ENCODE measurements at regions not wholly inside any gene's neighbourhood (a gene's known extent, or its start where the extent isn't known, plus 50 kb on each side); places are given as distances from the start of the nearest gene placed in this dataset.

- no peak overlapping the region for H3K4me3 Mint-ChIP-seq
- no peak overlapping the region for H3K27ac ChIP-seq (ENCODE audit: low read depth, low read length)
- peaks cover 14% of the 10 kb centered on the region for H3K36me3 Mint-ChIP-seq (ENCODE audit: low read depth)
- DNase-seq: no peak
- H3K4me1 ChIP-seq (ENCODE audit: control insufficient read depth, insufficient read depth, low read length): no peaks in the 10 kb centered on the region
- no peaks in the 10 kb centered on the region for H3K9me3 ChIP-seq (ENCODE audit: control insufficient read depth, low read length)
- no peak overlapping the region for H3K27ac Mint-ChIP-seq
- 85 to 91% methylated on average over 7 of the region's 7 CpGs for WGBS, 2 experiments (ENCODE audit: insufficient coverage in 1 of 2, insufficient read length in 1 of 2)
- no peaks in the 10 kb centered on the region for H3K27me3 ChIP-seq (ENCODE audit: control insufficient read depth, insufficient read depth, low read length, poor library complexity, severe bottlenecking)
- H3K27me3 Mint-ChIP-seq (ENCODE audit: insufficient read depth): no peaks in the 10 kb centered on the region
- no peaks in the 10 kb centered on the region for H3K4me1 Mint-ChIP-seq
- H3K36me3 ChIP-seq (ENCODE audit: control insufficient read depth, insufficient read depth, low read length): no peaks in the 10 kb centered on the region
- H3K9me3 Mint-ChIP-seq: no peaks in the 10 kb centered on the region
- H3K9ac ChIP-seq (ENCODE audit: extremely low read depth, low read length, poor library complexity, severe bottlenecking): no peak overlapping the region
- TF ChIP-seq, protein P1, sequence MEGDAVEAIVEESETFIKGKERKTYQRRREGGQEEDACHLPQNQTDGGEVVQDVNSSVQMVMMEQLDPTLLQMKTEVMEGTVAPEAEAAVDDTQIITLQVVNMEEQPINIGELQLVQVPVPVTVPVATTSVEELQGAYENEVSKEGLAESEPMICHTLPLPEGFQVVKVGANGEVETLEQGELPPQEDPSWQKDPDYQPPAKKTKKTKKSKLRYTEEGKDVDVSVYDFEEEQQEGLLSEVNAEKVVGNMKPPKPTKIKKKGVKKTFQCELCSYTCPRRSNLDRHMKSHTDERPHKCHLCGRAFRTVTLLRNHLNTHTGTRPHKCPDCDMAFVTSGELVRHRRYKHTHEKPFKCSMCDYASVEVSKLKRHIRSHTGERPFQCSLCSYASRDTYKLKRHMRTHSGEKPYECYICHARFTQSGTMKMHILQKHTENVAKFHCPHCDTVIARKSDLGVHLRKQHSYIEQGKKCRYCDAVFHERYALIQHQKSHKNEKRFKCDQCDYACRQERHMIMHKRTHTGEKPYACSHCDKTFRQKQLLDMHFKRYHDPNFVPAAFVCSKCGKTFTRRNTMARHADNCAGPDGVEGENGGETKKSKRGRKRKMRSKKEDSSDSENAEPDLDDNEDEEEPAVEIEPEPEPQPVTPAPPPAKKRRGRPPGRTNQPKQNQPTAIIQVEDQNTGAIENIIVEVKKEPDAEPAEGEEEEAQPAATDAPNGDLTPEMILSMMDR (conservative IDR thresholded peaks at IDR 0.05): no peak
- no peak overlapping the region for H3K4me3 ChIP-seq (ENCODE audit: low read length)
Observed at GRCh38 chr16:27649021-27649420, 99.1 kb downstream of the KATNIP start.

DNA sequence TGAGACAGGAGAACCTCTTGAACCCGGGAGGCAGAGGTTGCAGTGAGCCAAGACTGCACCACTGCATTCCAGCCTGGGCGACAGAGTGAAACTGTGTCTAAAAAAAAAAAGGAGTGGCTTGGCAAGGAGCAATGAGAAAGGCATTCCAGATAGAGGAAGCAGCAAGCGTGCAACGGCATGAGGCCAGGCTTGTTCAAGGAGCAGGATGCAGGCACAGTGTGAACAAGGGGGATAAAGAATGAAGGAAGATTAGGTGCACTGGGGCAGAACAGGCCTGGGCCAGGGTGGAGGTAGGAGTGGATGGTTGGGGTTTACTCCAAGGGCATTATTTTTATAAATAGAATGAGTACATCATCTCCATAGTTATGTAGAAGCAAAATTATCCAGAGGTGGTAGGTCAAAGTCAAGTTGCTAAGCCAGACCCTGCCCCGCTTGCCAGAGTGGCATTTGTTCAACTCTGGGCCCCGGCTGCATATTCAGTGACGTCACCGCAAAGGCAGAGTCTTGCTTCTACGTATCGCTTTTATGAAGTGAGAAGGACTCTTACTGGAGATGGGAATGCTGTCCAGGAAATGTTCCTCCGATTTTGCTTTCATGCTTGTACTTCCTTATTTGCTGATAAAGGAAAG, 100.2 kb downstream of the KATNIP start:
- Histone ChIP-seq H3K9me3 (ENCODE audit: control insufficient read depth, low read length) (no peaks in the 10 kb centered on the region), H3K9ac (ENCODE audit: extremely low read depth, low read length, poor library complexity, severe bottlenecking) (no peak overlapping the region), H3K4me3 (ENCODE audit: low read length) (no peak overlapping the region), H3K27ac (ENCODE audit: low read depth, low read length) (no peak overlapping the region), H3K4me1 (ENCODE audit: control insufficient read depth, insufficient read depth, low read length) (no peaks in the 10 kb centered on the region), H3K27me3 (ENCODE audit: control insufficient read depth, insufficient read depth, low read length, poor library complexity, severe bottlenecking) (no peaks in the 10 kb centered on the region), H3K36me3 (ENCODE audit: control insufficient read depth, insufficient read depth, low read length) (no peaks in the 10 kb centered on the region)
- no peak overlapping the region for H3K27ac Mint-ChIP-seq
- no peaks in the 10 kb centered on the region for H3K27me3 Mint-ChIP-seq (ENCODE audit: insufficient read depth)
- H3K4me3 Mint-ChIP-seq: no peak overlapping the region
- 95 to 97% methylated on average over 11 of the region's 11 CpGs for WGBS, 2 experiments (ENCODE audit: insufficient coverage in 1 of 2, insufficient read length in 1 of 2)
- peaks cover 16% of the 10 kb centered on the region for H3K36me3 Mint-ChIP-seq (ENCODE audit: low read depth)
- H3K4me1 Mint-ChIP-seq: no peaks in the 10 kb centered on the region
- H3K9me3 Mint-ChIP-seq: no peaks in the 10 kb centered on the region
- TF ChIP-seq, protein P1 (conservative IDR thresholded peaks at IDR 0.05): no peak
- DNase-seq: no peak

DNA sequence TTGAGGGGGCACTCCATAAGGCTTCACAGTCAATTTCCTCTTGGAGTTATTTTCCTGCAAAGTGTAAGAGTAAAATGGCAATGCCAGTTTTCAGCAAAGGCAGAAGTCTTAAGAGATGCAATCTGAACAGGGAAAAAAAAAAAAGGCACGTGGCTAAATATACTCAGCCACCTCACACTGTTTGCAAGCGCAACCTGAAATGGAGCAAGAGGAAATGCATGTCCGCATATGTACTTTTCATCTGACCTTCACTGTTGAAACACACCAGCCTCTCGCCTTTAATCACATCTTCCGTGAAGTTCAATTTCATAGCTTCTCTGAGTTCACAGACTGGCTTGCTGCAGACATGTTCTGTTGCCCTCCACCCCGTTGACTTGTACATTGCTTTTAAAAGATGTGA, 101.4 kb downstream of the KATNIP start:
- DNase-seq: no peak
- TF ChIP-seq, protein P1 (conservative IDR thresholded peaks at IDR 0.05): no peak
- peaks cover 2% of the 10 kb centered on the region for H3K9me3 Mint-ChIP-seq
- no peaks in the 10 kb centered on the region for H3K9me3 ChIP-seq (ENCODE audit: control insufficient read depth, low read length)
- no peaks in the 10 kb centered on the region for H3K4me1 Mint-ChIP-seq
- H3K36me3 ChIP-seq (ENCODE audit: control insufficient read depth, insufficient read depth, low read length): peaks cover 8% of the 10 kb centered on the region
- H3K27ac Mint-ChIP-seq: no peak overlapping the region
- WGBS, 2 experiments (ENCODE audit: insufficient coverage in 1 of 2, insufficient read length in 1 of 2): 89 to 100% methylated on average over 4 to 6 of the region's 6 CpGs
- H3K4me3 ChIP-seq (ENCODE audit: low read length): no peak overlapping the region
- H3K36me3 Mint-ChIP-seq (ENCODE audit: low read depth): peaks cover 26% of the 10 kb centered on the region
- H3K27me3 ChIP-seq (ENCODE audit: control insufficient read depth, insufficient read depth, low read length, poor library complexity, severe bottlenecking): no peaks in the 10 kb centered on the region
- no peaks in the 10 kb centered on the region for H3K27me3 Mint-ChIP-seq (ENCODE audit: insufficient read depth)
- no peak overlapping the region for H3K4me3 Mint-ChIP-seq
- no peaks in the 10 kb centered on the region for H3K4me1 ChIP-seq (ENCODE audit: control insufficient read depth, insufficient read depth, low read length)
- no peak overlapping the region for H3K9ac ChIP-seq (ENCODE audit: extremely low read depth, low read length, poor library complexity, severe bottlenecking)
- H3K27ac ChIP-seq (ENCODE audit: low read depth, low read length): no peak overlapping the region
